NCI-H128 (cell line): ENCODE measurements at regions not wholly inside any gene's neighbourhood (a gene's known extent, or its start where the extent isn't known, plus 50 kb on each side); places are given as distances from the start of the nearest gene placed in this dataset.
"Not testable (repeated sequence)": the region's sequence is repeated elsewhere in the genome, so short reads cannot be mapped to it uniquely, and the experiment has no call there.

Experiments
- DNase-seq: peaks from one replicate; lab custom pipeline; 2025; ENCODE audit not compliant: unreplicated experiment; lab: John Stamatoyannopoulos, UW

DNA sequence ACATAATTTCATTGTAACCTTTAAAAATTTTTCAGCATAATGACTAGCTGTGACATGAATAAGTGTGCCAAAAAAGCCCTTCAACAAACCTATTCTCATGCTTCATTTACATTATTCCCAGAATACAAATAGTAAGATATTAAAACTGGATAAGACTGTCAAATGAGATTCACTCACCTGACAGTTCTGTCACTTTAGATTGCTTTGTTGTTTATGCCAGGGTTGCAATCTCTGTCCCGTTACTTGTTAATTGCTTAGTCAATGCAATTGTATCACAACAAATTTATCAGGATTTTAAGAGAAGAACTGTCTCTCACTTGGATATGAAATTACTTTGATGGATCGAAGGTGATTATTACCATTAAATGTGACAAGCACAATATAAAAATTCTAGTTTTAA is 616.0 kb upstream of the IGFBP7 start:
- no peak for DNase-seq

DNA sequence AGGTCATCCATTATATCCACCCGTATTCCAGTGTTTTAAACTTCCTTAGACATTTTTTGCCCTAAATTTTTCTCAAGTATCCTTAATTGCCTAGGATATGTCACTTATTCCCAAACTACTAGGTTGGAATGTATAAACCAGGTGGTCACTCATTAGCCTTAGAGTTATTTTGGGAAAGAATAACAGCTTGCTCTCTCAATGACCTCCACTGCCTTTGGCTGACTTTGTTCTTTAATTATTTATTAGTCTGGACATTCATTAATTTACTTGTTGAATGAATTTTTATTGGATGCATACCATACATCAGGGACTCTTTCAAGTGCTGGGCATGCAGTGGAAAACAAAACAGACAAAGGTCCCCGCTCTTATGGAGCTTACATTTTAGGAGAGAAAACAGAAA is 609.3 kb upstream of the IGFBP7 start:
- DNase-seq = no peak

DNA sequence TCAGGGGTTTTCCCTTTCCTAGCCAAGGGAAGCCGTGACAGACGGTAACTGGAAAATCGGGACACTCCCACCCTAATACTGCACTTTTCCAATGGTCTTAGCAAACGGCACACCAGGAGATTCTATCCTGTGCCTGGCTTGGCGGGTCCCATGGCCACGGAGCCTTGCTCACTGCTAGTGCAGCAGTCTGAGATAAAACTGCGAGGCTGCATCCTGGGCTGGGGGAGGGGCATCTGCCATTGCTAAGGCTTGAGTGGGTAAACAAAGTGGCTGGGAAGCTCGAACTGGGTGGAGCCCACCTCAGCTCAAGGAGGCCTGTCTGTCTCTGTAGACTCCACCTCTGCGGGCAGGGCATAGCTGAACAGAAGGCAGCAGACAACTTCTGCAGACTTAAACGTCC is 604.1 kb upstream of the IGFBP7 start:
- not testable (repeated sequence) for DNase-seq

DNA sequence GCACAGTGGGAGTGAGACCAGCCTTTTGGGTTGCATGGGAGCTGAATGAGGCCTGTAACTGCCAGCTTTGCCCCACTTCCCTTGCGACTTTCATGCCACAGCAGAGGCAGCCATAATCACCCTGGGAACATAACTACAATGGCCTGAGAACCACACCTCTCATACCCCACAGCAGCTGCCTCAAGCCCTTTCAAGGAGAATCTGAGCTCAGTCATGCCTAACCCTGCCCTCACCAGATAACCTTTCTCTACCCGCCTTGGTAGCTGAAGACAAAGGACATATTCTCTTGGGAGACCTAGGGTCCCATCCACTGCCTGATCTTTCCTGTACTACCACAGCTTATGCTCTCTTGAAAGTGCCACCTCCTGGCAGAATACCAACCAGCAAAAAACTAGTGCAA is 599.9 kb upstream of the IGFBP7 start:
- DNase-seq = no peak

DNA sequence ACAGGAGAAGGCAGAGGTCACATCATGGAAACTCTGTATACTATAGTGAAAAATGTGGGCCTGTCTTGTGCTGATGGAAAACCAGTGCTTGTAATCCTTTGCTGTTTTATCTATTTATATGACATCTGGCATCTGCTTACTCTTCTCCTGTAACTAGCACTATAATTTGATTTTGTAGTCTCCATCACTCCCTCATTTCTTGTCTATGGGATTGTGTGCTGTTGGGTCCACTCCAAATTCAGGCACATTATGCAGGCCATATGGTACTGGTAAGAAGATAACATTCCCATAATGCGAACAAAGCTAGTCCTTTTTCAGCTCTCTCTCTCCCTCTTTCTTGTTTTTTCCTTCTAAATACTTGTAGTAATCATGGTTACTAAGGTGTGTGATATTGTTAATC is 581.2 kb upstream of the IGFBP7 start:
- DNase-seq = no peak

DNA sequence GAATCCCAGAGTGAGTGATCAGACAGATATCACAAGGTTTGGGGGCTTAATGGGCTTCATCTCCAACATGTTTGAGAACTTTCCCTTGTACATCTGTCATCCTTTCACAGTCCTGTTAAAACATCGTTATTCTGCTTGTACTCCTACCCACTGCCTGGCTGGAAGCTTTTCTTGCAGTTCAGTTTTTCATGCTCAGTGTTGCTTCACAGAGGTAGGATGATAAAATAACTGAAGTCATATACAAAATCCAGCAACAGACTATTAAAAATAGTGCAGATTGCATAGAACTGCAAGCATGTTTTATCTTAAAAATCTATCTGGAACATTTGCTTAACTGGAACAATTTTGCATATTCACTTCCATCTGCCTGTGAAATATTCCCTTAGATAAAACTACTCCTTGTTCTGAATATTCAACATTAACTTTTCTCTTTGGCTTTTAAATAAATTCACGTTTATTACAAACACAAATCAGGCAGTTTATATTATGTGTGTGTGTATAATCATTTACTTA is 579.6 kb upstream of the IGFBP7 start:
- DNase-seq = no peak

DNA sequence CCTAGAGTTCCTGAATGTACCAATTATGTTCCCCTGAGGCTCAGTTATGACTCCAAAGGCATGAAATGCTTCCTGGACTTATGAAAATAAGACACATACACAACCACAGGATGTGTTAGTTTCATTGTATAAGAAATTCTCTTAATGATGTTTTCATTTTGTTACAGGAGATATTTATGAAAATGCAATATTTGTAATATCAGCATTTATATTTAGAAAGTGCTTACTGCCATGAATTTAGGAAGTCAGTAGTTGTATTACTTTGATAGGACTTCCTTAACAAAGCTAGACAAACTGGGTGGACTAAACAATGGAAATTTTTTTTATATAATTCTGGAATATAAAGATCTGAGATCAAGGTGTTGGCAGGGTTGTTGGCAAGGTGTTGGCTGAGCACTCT is 572.1 kb upstream of the IGFBP7 start:
- DNase-seq = no peak

DNA sequence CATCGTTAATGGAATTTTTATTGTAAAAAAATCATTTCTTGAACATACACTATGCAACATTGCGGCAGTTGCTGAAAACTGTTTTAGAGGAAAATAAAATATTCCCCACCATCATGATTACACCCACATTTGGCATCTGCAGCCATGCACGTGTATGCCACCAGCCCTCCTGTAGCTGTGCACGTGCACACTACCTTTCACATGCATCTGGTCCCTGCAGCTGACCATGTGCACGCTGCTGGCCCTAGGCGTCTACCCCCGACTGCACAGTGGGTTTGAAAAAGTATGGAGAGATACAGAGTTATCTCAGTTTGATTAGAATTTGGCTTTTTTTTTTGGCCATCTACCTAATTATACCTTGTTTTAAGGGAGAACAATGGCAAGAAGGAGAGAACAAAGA is 569.8 kb upstream of the IGFBP7 start:
- no peak for DNase-seq

DNA sequence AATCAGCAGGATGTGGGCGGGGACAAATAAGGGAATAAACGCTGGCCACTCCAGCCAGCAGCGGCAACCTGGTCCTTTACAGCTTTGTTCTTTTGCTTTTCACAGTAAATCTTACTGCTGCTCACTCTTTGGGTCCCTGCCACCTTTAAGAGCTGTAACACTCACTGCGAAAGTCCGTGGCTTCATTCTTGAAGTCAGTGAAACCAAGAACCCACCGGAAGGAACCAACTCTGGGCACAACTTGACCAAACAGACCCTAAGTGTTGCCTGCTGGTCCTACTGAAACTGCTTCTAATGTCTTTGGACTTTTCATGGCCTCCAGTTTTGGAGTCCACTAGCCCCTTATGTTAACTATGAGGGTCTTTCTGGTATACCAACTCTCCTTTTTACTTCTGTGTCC is 566.2 kb upstream of the IGFBP7 start:
- no peak for DNase-seq

DNA sequence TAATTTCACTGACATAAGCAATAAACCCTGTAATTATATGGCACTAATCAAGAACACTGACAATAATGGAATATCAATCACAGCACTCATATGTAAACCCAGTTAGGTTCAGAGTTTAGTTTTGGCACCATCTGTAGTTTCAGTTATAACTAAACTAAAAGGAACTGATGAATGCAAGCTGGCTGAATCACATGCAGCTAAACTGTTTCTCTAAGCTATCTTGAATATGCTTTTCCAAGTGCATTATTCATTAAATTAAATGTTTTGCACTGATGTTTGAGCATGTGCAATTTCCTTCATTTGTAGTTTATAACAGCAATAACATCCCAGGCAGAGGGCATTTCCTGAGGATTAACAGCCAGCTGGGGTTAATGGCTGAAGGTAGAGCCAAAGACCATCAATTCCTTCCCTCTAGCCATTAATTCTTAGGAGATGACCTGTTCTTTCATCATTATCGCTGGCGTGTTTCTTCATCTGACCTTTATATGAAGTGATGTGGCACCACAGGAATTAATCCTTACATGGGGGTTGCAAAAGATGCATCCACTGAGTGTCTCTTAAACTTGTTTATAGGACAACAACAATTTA is 562.8 kb upstream of the IGFBP7 start:
- no peak for DNase-seq

DNA sequence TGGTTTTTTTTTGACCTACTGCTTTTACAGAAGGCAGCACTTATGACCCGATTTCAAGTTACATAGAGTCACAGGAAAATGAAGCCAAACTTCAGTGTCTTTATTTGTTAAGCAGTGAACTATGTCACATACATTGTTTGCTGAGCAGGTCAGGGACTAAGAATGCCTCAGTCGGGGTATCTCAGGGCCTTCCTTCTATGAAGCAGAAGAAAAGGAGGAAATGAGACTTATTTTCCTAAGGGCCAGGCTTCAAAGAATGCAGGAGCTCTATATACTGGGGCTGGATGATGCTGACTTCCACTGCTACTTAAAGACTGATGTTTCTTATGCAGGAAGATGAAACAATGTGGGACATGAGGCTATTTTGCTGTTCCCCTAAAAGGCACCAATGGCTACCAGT is 558.4 kb upstream of the IGFBP7 start:
- DNase-seq = no peak

DNA sequence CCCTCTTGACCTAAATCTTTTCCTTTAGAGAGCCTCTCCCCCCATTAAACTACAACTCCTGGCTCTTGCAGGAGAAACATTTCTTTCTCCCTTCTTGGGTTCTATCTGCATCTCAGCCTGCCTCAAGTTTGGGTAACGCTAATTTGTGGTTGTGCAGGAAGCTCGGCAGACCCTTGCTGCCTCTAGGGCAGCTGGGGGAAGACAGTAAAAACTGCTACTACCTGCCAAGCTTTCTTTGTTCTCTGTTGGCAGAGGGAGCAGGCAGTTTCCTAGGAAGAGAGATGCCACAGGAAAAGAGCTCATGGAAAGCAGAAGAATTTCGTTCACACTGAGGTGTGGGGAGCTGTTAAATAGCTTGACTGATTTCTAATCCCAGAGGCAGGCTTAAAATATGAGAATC is 555.6 kb upstream of the IGFBP7 start:
- DNase-seq = no peak

DNA sequence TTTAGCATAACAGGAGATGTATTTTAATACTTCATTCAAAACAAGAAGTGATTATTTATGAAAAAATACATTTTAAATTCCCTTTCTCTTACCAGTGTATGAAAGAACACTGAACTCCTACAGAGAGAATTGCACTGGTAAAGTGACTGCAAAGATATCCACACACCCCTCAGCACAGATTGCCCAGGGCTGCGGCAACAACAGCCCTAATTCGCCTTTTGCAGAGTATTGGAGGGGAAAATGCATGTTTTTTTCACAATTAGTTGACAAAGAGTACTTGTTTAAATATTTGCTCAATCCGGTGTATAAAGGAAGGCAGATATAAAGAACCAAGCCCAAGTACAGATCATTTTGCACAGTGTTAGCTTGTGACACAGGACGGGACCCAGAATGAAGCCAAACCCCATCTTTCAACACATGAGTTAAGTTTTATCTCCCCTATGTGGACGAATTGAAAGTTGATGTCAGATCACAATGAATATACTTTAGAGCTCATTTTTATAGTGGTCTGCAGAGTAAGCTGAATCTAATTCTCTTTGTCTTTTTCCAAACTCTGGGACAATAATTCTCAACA is 551.4 kb upstream of the IGFBP7 start:
- DNase-seq = no peak

DNA sequence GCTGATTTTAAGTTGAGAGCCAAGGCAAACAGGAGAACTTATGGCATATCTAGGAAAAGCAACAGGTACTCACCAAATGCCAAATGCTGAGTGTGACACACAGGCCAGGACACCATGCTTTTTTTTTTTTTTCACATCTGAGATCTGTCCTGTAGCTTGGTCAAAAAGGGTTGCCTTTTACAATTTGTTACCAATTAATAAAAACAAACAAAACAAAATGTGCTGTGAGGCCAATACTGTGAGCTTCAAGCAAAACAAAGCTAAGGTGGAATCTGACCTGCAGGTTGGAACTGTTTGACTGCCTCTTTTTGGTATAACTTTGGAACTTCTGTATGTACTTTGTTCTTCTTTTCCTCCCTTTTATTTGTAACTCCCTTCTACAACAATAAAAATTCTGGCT is 548.5 kb upstream of the IGFBP7 start:
- no peak for DNase-seq

DNA sequence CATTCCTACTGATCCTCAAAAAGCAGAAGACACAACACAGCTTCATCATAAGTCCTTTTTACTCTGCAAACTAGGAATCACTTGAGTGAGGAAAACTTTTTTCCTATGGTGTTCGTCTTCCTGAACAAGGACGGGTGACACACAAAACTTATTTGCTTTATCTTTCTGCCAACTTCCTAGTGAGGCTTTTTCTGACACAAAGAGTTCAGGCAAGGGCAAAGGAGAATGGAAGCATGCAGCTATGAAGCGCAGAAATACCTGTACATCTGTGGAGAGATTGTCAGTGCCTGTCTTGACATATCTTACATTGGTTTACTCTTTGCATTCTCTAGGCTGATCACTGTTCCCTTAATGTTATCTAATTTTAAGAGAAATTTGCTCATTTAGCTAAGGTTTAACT is 548.0 kb upstream of the IGFBP7 start:
- DNase-seq = no peak

DNA sequence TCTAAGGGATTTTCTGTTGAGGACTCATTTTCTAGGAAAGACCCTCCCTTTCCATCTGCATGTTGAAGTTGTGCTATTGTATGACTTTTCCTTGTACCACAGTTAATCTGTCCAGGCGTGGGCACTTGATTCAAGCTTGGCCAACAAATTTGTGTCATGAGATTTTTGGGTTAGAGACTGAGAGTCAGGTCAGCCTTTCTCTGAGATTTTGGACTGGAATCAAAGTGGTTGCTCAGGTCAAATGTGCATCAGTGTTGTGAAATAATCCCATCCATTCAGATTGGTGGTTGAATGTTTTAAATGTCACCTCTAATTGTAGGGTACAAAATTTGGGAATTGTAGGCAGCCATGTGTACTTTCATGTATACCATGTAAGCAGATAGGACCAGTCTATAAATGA is 545.2 kb upstream of the IGFBP7 start:
- no peak for DNase-seq

DNA sequence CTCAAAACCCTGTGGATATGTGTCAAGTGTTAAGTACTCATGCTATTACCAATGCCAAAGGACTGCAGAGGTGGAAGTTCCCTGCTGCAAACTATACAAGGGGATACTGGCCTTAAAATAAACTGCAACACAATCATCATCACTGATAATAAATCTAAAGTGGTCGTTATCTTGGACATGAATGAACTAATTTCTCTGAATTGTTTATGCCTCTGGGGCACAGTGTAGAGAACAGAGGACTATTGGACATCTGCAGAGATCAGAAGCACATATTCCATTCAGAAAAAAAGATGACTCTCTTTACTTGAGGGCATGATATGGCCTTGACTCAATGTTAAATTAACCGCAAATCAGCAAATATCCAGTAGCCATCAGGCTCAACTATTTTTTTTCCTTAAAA is 542.6 kb upstream of the IGFBP7 start:
- DNase-seq = no peak

DNA sequence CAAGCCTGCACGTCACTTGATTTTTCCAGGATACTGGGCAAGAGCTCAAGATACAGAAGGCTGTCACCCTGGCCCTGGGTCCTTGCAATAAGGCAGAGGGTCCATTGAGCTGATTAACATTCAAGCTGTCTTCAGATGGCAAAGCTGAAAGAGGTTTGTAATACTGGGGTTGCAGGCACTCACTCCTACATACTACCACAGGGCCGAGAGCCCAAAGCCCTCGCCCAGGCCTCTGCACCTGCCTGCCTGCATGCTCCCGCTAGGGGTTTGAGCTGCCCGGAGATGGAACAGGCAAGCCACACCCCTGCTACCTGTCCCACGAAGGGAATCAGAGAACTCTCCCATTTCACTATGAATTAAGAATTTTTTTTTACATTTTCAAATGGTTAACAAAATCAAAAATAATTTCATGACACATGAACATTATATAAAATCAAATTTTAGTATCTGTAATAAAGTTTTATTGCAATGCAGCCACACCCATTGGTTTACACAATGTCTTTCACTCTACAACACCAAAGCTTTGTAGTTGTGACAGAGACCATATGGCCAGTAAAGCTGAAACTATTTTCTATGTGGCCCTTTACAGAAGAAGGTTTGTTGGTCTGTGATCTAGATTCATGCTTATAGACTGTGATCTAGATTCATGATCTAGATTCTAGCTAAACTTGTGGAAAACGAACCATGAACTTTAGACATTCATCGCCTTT is 530.4 kb upstream of the IGFBP7 start:
- DNase-seq = no peak

DNA sequence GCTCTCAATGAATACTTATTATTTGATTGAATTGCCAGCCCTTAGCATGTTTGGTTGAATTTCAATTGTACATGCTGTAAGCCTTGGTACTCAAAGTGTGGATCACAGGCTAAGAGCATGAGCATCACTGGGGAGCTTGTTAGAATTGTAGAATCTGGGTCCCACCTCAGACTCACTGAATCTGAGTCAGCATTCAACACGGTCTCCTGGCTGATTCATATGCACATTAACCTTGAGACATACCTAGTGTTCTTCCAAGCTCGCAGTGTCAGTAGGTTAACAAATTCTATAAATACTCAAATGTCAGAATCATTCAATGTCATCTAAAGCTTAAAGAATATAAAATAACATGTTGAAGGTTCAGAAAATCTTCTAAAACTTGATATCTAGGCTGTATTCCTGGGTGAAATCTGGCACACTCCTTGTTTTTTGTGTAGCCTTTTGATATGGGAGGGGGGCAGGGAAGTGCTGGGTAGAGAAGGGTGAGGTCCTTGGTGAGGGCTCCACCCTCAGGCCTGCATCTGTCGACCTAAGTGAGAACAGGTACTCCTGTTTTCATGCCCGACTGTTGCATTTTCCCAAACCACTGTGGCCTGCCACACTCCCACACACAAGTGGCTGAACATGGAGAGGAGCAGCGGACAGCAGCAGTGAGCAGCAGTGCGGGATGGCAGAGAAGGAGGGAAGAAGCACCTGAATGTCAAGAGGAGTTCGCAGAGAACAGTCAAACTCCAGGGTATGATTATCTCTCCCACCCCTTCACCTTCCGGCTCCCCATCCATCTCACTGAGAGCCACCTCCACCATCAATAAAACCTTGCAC is 529.6 kb upstream of the IGFBP7 start:
- no peak for DNase-seq

DNA sequence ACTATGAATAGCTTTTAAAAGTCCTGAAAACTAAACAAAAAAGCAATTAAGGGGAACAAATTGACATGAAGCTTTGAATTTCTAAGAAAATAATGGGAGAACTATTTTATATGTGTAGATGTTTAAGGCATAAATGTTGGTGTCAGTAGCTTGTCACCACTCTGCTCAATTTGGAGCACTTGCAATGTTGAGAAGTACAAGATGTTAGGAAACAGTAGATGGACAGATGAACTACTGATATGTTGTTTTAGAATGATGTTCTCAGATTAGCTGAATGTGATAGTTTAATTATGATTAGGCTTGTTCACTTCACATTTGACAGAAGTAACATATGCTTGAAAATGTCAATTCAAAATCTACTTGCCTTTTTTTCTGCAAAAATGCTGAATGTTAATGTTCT is 525.7 kb upstream of the IGFBP7 start:
- no peak for DNase-seq

DNA sequence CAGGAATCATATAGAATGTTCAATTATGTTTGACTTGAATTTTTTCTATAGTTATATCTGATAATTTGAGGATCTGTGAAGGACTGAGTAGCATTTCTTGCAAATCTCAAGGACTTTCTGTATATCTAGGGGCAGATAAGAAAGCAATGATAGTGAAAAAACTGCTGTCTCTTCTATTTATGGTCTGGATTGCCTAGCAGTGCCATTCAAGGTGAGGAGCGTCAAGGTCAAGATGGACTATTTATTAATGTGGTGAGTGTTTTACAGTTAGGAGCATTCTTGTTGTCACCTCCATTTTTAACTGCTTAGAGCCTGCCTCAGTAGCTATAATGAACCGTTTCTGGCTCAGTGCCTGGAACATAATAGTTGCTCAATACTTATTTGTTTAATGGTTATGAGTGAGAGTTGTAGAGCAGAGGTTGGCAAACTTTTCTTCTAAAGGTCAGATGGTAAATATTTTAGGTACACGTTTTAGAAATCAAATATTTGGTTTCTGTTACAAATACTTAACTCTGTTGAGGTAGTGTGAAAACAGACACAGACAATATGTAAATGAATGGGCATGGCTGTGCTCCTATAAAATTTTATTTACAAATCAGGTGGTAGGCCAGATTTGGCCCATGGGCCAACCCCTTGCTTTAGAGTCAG is 523.2 kb upstream of the IGFBP7 start:
- no peak for DNase-seq
